Nephron progenitor cell (in vitro differentiated cells): ENCODE measurements at regions not wholly inside any gene's neighbourhood (a gene's known extent, or its start where the extent isn't known, plus 50 kb on each side); places are given as distances from the start of the nearest gene placed in this dataset.
"Not testable (repeated sequence)": the region's sequence is repeated elsewhere in the genome, so short reads cannot be mapped to it uniquely, and the experiment has no call there.

ENCODE experiments used
- DNase-seq: peaks from one replicate; pipeline ENCODE4 v3.0.0; 2021
- H3K27ac Mint-ChIP-seq: 2 replicates; pipeline ENCODE4 v1.8.0; 2021; ENCODE audit warnings: mild to moderate bottlenecking, moderate library complexity, mixed read lengths
- H3K27me3 Mint-ChIP-seq: 2 replicates; pipeline ENCODE4 v1.8.0; 2021; ENCODE audit warnings: mild to moderate bottlenecking, low read depth, mixed read lengths; ENCODE audit not compliant: poor library complexity
- H3K36me3 Mint-ChIP-seq: 2 replicates; pipeline ENCODE4 v1.8.0; 2021; ENCODE audit warnings: low read depth, mixed read lengths
- H3K4me1 Mint-ChIP-seq: 2 replicates; pipeline ENCODE4 v1.8.0; 2021; ENCODE audit warnings: mixed read lengths
- H3K4me3 Mint-ChIP-seq: 2 replicates; pipeline ENCODE4 v1.8.0; 2021; ENCODE audit warnings: mild to moderate bottlenecking, moderate library complexity, mixed read lengths
- H3K9me3 Mint-ChIP-seq: 2 replicates; pipeline ENCODE4 v1.8.0; 2021; ENCODE audit warnings: mild to moderate bottlenecking, moderate library complexity, mixed read lengths
- CTCF ChIP-seq: fragments of 200-600 bp; sonication (generic); IDR thresholded peaks from 2 replicates; pipeline ENCODE4 v1.5.0; 2021; ENCODE audit warnings: antibody characterized with exemption

- no peak for DNase-seq
- Mint-ChIP-seq H3K9me3 (no peaks in the 10 kb centered on the region), H3K27me3 (peaks cover 3% of the 10 kb centered on the region), H3K27ac (no peak overlapping the region), H3K36me3 (no peaks in the 10 kb centered on the region), H3K4me1 (no peaks in the 10 kb centered on the region), H3K4me3 (no peak overlapping the region)
- no peak for TF ChIP-seq CTCF
Measured at GRCh38 chr13:33561627-33562026, 256.3 kb upstream of the RFC3 start.

GRCh38 chr13:33571618-33572017 lies 246.3 kb upstream of the RFC3 start:
- no peak for DNase-seq
- Mint-ChIP-seq H3K9me3 (no peaks in the 10 kb centered on the region), H3K4me1 (no peaks in the 10 kb centered on the region), H3K36me3 (no peaks in the 10 kb centered on the region), H3K27ac (no peak overlapping the region), H3K27me3 (peaks cover 4% of the 10 kb centered on the region), H3K4me3 (no peak overlapping the region)
- no peak for TF ChIP-seq CTCF

GRCh38 chr13:33572322-33572721 lies 245.6 kb upstream of the RFC3 start:
- not testable (repeated sequence) for DNase-seq, H3K27ac Mint-ChIP-seq, H3K27me3 Mint-ChIP-seq, H3K9me3 Mint-ChIP-seq, H3K36me3 Mint-ChIP-seq, H3K4me3 Mint-ChIP-seq, H3K4me1 Mint-ChIP-seq

GRCh38 chr13:33575378-33575777 lies 242.6 kb upstream of the RFC3 start:
- no peak overlapping the region for H3K27ac Mint-ChIP-seq
- no peaks in the 10 kb centered on the region for H3K9me3 Mint-ChIP-seq
- H3K36me3 Mint-ChIP-seq = no peaks in the 10 kb centered on the region
- no peak overlapping the region for H3K4me3 Mint-ChIP-seq
- peaks cover 6% of the 10 kb centered on the region for H3K27me3 Mint-ChIP-seq
- H3K4me1 Mint-ChIP-seq = no peaks in the 10 kb centered on the region
- TF ChIP-seq CTCF = no peak
- DNase-seq = no peak

GRCh38 chr13:33577007-33577406 lies 240.9 kb upstream of the RFC3 start:
- Mint-ChIP-seq H3K4me1 (no peaks in the 10 kb centered on the region), H3K36me3 (no peaks in the 10 kb centered on the region), H3K4me3 (no peak overlapping the region), H3K27ac (no peak overlapping the region), H3K27me3 (peaks cover 6% of the 10 kb centered on the region), H3K9me3 (no peaks in the 10 kb centered on the region)
- no peak for TF ChIP-seq CTCF
- no peak for DNase-seq

DNA sequence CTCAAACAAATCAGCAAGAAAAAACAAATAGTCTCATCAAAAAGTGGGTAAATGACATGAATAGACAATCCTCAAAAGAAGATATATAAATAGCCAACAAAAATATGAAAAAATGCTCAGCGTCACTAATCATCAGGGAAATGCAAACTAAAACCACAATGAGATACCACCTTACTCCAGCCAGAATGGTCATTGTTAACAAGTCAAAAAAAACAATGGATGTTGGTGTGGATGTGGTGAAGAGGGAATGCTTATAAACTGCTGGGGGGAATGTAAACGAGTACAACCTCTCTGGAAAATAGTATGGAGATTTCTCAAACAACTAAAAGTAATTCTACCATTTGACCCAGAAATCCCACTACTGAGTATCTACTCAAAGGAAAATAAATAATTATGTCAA lies 239.2 kb upstream of the RFC3 start:
- TF ChIP-seq CTCF = no peak
- H3K4me1 Mint-ChIP-seq = no peaks in the 10 kb centered on the region
- H3K27ac Mint-ChIP-seq = no peak overlapping the region

More for the DNA sequence above, 239.2 kb upstream of the RFC3 start:
- Mint-ChIP-seq H3K27me3 (peaks cover 3% of the 10 kb centered on the region), H3K4me3 (no peak overlapping the region), H3K36me3 (no peaks in the 10 kb centered on the region), H3K9me3 (no peaks in the 10 kb centered on the region)
- DNase-seq = no peak
